ENCODE measurements at regions not wholly inside any gene's neighbourhood (a gene's known extent, or its start where the extent isn't known, plus 50 kb on each side); places are given as distances from the start of the nearest gene placed in this dataset.

- no peak for DNase-seq
These were observed 552.4 kb upstream of the PCDH15 start for GRCh38 chr10:55353414-55353813.

- no peak for DNase-seq
These were observed 550.4 kb upstream of the PCDH15 start for GRCh38 chr10:55351431-55351830.

- no peak for DNase-seq
These were observed 547.5 kb upstream of the PCDH15 start for GRCh38 chr10:55348534-55348933.

- DNase-seq: no peak
These were observed 529.5 kb upstream of the PCDH15 start for GRCh38 chr10:55330486-55330885.

- DNase-seq: no peak
These were observed 528.8 kb upstream of the PCDH15 start for GRCh38 chr10:55329796-55330195.

GRCh38 chr10:55320187-55320700 lies 519.2 kb upstream of the PCDH15 start:
- DNase-seq: no peak

GRCh38 chr10:55311848-55312635 lies 511.0 kb upstream of the PCDH15 start:
- DNase-seq: no peak

GRCh38 chr10:55310143-55310542 lies 509.1 kb upstream of the PCDH15 start:
- DNase-seq: no peak

GRCh38 chr10:55305285-55305684 lies 504.3 kb upstream of the PCDH15 start:
- DNase-seq: no peak

GRCh38 chr10:55287346-55287745 lies 486.3 kb upstream of the PCDH15 start:
- DNase-seq: no peak

- no peak for DNase-seq
These were observed 482.0 kb upstream of the PCDH15 start for GRCh38 chr10:55283031-55283430.

GRCh38 chr10:55280696-55281095 lies 479.7 kb upstream of the PCDH15 start:
- no peak for DNase-seq

- no peak for DNase-seq
These were observed 476.5 kb upstream of the PCDH15 start for GRCh38 chr10:55277549-55277948.

- no peak for DNase-seq
These were observed 473.3 kb upstream of the PCDH15 start for GRCh38 chr10:55274367-55274766.

GRCh38 chr10:55273946-55274345 lies 472.9 kb upstream of the PCDH15 start:
- DNase-seq: no peak

GRCh38 chr10:55272886-55273285 lies 471.9 kb upstream of the PCDH15 start:
- no peak for DNase-seq

- no peak for DNase-seq
These were observed 465.8 kb upstream of the PCDH15 start for GRCh38 chr10:55266797-55267196.

- DNase-seq: no peak
These were observed 462.3 kb upstream of the PCDH15 start for GRCh38 chr10:55263327-55263726.

- DNase-seq: no peak
These were observed 441.5 kb upstream of the PCDH15 start for GRCh38 chr10:55242544-55242943.

- DNase-seq: no peak
These were observed 436.4 kb upstream of the PCDH15 start for GRCh38 chr10:55237462-55237861.

GRCh38 chr10:55233505-55233904 lies 432.5 kb upstream of the PCDH15 start:
- no peak for DNase-seq

- DNase-seq: no peak
These were observed 432.1 kb upstream of the PCDH15 start for GRCh38 chr10:55233090-55233489.

GRCh38 chr10:55232553-55232952 lies 431.5 kb upstream of the PCDH15 start:
- no peak for DNase-seq

- no peak for DNase-seq
These were observed 426.9 kb upstream of the PCDH15 start for GRCh38 chr10:55227967-55228366.

Measured in SIG-M5 (cell line).